Prostate gland (tissue), 2 donors: ENCODE measurements at regions not wholly inside any gene's neighbourhood (a gene's known extent, or its start where the extent isn't known, plus 50 kb on each side); places are given as distances from the start of the nearest gene placed in this dataset.

Source experiments
- CTCF ChIP-seq, 4 experiments: fragments of 200-600 bp in 2 of 4; fragments of 450-650 bp in 2 of 4; sonication (generic) in 2 of 4; IDR thresholded peaks; 1 replicate in 3 of 4; 2 replicates in 1 of 4; pipeline ENCODE4 v1.5.1; 2016 to 2019; ENCODE audit warnings: antibody characterized with exemption in 4 of 4, mild to moderate bottlenecking in 2 of 4, moderate library complexity in 2 of 4
- POLR2AphosphoS5 ChIP-seq: sonication (generic); formaldehyde crosslinking; IDR thresholded peaks from one replicate; pipeline ENCODE4 v1.6.1; 2017; ENCODE audit warnings: antibody characterized with exemption

DNA sequence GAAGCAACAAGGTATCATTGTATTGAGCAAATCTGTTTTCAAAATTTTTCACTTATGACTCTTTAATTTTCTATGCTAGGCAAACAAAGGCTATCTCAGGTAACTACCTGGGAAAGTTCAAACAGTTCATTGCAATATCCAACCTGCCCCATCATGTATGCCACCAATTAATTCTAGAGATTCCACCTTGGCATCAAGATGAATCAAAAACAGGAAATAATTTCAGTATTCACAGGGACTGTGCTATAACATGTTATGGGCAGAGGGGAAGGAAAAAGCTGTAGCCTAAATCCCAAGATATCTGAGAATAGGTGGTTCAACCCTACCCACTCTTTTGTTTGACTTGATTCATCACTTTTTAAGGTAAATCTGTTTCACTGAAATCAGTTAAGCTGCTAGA lies 67.5 kb upstream of the SH3GLB1 start:
- TF ChIP-seq CTCF (IDR thresholded peaks at IDR 0.05) (no peak), POLR2AphosphoS5 (peak; percentile 43)
